Activated naive CD4-positive, alpha-beta T cell treated with Interleukin-2 at 50 U/mL for 16 hours (primary cell): ENCODE measurements at regions not wholly inside any gene's neighbourhood (a gene's known extent, or its start where the extent isn't known, plus 50 kb on each side); places are given as distances from the start of the nearest gene placed in this dataset.

Source experiments
- DNase-seq: peaks from one replicate; pipeline ENCODE4 v3.0.0-alpha.2; 2020

GRCh38 chr2:239520811-239521517 is 120.1 kb upstream of the HDAC4 start:
- no peak for DNase-seq

DNA sequence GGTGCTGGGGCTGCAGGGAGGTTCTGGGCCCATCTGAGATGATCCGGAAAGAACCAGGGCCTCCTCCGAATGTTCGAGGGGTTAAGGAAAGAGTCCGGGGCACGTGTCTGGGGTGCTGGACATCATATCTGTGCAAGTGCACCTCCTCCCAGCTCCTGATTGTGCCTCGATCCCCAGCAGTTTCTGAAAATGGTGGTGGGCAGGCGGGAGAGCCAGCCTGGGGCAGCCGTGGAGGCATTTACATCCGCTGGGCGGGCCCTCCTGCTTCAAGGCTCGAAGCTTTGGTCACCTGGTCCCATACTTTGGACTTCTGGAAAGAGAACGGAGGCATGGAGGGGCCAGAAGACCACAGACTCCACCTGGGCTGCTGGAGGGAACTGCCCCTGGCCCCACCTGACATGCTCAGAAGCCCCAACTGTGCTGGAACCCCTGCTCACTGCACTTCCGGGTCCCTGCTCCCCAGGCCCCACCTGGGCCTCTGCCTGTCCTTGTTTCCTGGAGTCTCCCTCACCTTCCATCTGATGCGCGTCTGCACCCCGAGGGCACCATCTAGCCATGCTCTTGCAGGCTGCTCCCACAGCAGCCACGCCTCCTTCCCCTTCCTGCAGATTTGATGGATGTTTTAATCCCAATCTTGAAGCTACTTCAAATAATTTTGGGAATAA is 119.2 kb upstream of the HDAC4 start:
- no peak for DNase-seq

- DNase-seq = no peak
Observed at GRCh38 chr2:239519089-239519920, 118.5 kb upstream of the HDAC4 start.

- DNase-seq = no peak
Observed at GRCh38 chr2:239518286-239519088, 117.7 kb upstream of the HDAC4 start.

DNA sequence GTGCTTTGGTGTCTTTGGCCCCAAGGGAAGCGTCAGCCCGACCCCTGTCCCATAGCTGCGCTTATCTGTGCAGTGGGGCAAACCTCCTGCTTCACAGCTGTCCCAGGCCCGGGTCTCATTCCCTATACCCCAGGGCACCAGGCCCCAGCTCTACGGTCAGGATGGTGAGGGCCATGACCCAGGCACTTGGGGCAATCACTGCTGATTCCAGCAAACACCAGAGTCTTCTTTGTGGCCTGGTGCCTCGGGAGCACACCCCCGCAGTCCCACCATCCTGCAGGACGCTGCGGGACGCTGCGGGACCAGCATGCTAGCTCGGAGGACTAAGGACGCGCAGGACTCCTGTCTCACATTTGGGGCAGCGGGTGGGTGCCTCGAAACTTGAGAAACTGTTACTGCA is 116.9 kb upstream of the HDAC4 start:
- no peak for DNase-seq

GRCh38 chr2:239516954-239517305 is 116.1 kb upstream of the HDAC4 start:
- no peak for DNase-seq

GRCh38 chr2:239516286-239516953 is 115.6 kb upstream of the HDAC4 start:
- no peak for DNase-seq

DNA sequence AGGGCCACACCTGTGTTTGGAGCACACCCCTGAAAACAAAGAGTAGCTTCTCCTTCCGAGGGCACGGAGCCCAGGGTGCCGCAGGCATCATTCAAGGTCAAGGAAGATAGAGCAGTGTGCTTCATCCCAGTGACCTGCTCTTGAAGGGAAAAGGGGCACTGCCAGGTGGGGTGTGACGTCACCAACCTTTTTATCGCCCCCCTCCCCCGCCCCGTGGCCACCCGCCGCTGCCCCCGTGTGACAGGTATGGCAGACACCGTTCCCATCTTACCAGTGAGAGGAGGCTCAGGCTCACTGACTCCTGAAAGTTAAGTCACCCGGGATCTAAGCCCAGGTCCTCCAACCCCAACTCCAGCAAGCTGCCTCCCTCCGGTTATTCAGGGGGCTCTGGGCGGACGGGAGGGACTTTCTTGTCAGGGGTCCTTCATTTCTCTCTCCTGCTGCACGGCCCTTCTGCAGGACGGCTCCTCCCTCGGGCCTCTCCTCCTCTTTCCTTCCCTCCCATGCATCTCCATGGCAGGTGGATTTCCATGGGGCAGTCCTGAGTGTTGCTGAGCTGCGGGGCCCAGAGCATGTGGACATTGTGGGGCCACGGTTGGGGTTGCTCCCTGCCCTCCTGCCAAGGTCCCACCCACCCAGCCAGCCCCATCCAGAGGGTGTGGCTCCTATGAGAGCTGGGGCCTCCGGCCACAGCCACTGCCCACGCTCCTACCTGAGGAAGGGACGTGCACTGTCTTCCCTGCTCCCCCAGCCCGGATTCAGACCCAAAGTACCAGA is 114.1 kb upstream of the HDAC4 start:
- DNase-seq = no peak

DNA sequence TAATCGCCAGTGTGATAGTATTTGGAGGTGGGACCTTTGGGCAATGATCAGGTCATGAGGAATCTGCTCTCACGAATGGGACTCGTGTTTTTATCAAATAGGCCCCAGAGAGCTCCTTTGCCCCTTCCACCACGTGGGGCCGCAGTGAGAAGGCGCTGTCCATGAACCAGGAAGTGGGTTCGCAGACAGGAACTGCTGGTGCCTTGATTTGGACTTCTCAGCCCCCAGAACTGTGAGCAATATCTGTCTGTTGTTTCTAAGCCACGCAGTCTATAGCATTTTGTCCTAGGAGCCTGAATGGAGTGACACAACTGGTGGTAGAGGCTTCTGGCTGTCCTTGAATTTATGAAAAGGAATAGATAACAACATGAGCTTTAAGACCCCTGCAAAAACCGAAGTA is 111.2 kb upstream of the HDAC4 start:
- no peak for DNase-seq

DNA sequence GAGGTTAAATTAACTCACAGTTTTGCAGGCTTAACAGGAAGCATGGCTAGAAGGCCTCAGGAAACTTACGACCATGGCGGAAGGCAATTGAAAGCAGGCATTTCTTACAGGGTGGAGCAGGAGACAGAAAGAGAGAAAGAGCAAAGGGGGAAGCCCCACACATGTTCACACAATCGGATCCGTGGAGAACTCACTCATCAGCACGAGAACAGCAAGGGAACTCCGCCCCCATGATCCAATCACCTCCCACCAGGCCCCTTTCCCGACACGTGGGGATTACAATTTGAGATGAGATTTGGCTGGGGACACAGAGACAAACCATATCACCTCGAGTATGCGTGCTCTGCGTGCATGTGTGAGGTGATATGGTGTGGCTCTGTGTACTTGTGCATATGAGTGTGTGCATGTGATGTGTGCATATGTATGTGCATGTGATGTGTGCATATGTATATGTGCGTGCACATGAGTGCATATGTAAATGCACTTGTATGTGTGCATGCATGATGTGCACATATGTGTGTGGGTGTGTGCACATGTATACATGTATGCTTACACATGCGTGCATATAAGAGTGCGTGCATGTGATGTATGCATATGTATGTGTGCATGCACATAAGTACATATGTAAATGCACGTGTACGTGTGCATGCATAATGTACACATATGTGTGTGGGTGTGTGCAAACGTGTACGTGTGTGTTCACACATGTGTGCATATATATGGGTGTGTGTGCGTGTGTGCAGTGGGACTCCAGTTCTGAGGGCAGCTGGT is 108.7 kb upstream of the HDAC4 start:
- DNase-seq = no peak

- no peak for DNase-seq
Observed at GRCh38 chr2:239508261-239508660, 107.4 kb upstream of the HDAC4 start.

- DNase-seq = no peak
Observed at GRCh38 chr2:239507576-239508258, 106.9 kb upstream of the HDAC4 start.

- no peak for DNase-seq
Observed at GRCh38 chr2:239506961-239507360, 106.1 kb upstream of the HDAC4 start.

- DNase-seq = no peak
Observed at GRCh38 chr2:239506101-239506857, 105.5 kb upstream of the HDAC4 start.

DNA sequence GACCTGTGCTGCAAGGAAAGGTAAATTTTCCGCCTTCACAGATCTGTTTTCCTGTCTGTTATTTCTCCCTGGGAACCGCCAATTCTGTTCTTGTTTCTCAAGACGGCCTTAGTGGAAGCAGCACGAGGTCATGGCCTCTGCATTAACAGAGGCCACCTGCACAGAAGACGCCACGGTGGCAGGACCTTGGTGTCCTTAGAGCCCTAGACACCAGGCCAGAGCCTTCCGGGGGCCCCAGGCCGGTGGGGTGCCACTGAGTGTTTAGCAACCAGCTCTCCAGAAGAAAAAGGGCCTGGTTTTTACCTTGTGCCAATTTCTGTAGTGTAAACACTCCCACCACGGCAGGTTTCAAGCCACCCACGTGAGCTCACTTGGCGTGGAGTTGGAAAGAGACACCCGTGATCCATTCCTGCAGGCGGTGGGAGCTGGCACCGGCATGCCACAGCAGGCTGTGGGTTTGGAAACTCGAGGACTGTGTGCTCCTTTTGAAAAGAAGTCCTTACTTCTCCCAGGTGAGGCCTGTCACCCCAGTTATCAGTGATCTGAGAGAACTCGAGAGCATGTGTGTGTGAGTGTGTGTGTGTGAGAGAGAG is 103.9 kb upstream of the HDAC4 start:
- DNase-seq = no peak

DNA sequence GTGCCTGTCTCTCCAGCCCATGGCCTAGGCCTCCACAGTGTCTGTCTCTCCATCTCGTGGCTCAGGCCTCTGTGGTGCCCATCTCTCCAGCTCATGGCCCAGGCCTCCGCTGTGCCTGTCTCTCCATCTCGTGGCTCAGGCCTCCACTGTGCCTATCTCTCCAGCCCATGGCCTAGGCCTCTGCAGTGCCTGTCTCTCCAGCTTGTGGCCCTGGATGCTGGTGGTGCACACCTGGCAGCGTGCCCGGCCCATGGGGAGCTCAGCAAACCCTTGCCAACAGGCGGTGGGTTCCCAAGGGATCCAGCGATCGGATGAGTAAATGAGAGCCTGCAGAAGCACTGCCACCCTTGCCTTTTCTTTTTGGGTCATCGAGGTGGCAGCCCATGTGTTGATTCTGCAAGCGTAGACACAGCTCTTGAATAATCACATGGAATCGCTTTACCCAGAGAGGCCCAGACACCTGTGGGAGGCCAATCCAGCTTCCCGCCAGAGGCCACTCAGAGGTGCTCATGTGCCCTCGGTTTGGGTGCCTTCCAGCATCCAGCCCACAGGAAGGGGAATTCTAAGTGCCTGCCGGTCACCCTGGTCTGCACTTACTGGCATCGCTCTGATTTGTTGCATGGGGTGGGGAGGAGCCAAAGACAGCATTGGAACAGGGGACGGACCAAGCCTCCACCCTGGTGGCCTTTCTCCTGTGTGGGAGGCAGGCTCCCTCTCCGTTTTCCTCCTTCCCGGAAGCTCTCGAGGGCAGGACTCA is 101.8 kb upstream of the HDAC4 start:
- DNase-seq = no peak

GRCh38 chr2:239500574-239501550 is 100.0 kb upstream of the HDAC4 start:
- DNase-seq = no peak
